ENCODE measurements at regions not wholly inside any gene's neighbourhood (a gene's known extent, or its start where the extent isn't known, plus 50 kb on each side); places are given as distances from the start of the nearest gene placed in this dataset.
"Not testable (repeated sequence)": the region's sequence is repeated elsewhere in the genome, so short reads cannot be mapped to it uniquely, and the experiment has no call there.

DNA sequence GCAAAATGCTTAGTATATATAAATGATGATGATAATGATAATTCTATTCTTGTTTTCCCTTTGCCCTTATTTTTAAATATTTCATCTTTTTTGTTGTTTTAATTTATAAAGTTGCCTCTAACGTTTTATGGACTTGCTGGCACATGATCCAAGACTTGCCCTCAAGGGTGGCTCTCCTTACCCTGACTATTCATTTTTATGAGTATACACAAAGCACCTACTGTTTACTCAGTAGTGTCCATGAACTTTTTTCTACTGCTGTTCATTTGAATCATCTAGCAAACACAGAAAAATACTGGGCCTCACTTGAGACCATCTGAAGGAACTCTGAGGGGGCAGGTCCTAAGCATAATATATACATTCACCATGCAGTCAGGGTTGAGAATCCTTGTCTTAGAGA, 276.2 kb downstream of the AACS start:
- Histone ChIP-seq H3K4me3 (ENCODE audit: low read depth, low read length) (no peak overlapping the region), H3K9me3 (ENCODE audit: severe bottlenecking) (no peaks in the 10 kb centered on the region), H3K27me3 (ENCODE audit: insufficient read depth, low read depth, severe bottlenecking) (peaks cover 39% of the 10 kb centered on the region), H3K27ac (no peak overlapping the region), H3K36me3 (no peaks in the 10 kb centered on the region)
- no peak for TF ChIP-seq CTCF (IDR thresholded peaks at IDR 0.05; ENCODE audit: low read depth, low read length)
- no peak for DNase-seq

DNA sequence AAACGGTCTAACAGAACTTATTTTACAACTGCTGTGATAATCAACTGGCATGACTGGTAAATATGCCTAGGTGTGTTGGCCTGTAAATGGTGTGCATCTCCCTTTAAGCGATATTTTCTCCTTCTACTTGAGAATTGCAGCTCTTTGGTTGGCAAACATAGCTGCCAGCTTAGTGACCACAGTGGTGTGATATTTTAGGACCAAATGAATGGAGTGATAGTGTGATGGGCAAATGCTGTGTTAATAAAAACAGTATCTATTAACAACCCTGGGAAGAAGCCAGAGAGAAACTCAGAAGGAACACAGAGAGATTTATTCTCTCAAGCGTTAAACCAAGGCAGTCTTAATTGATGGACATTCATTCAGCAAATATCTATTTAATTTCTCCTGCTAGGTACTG, 278.4 kb downstream of the AACS start:
- no peak for DNase-seq
- TF ChIP-seq CTCF (IDR thresholded peaks at IDR 0.05; ENCODE audit: low read depth, low read length) = no peak
- Histone ChIP-seq H3K9me3 (ENCODE audit: severe bottlenecking) (no peaks in the 10 kb centered on the region), H3K27ac (no peak overlapping the region), H3K36me3 (no peaks in the 10 kb centered on the region), H3K27me3 (ENCODE audit: insufficient read depth, low read depth, severe bottlenecking) (peaks cover 48% of the 10 kb centered on the region), H3K4me3 (ENCODE audit: low read depth, low read length) (no peak overlapping the region)

DNA sequence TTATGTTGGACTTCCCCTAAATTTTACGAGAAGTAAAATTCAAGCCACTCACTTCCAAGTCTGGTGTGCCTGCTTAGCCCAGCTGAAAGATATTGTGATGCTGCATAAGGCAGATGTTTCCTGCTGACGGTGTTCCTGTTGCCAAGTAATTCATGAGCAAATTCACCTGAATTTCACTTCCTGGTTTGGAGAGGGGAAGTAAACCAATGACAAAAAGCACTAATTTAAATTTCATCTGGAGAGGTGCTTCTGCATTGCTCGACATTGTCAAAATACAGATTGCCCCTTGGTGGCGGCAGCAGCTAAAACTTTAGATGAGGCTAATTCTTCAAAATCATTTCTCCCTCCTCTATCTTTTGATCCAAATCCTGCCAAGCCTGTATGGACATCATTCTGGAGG, 281.1 kb downstream of the AACS start:
- TF ChIP-seq CTCF (IDR thresholded peaks at IDR 0.05; ENCODE audit: low read depth, low read length) = no peak
- Histone ChIP-seq H3K27ac (no peak overlapping the region), H3K9me3 (ENCODE audit: severe bottlenecking) (no peaks in the 10 kb centered on the region), H3K36me3 (no peaks in the 10 kb centered on the region), H3K4me3 (ENCODE audit: low read depth, low read length) (no peak overlapping the region), H3K27me3 (ENCODE audit: insufficient read depth, low read depth, severe bottlenecking) (peaks cover 49% of the 10 kb centered on the region)
- no peak for DNase-seq

DNA sequence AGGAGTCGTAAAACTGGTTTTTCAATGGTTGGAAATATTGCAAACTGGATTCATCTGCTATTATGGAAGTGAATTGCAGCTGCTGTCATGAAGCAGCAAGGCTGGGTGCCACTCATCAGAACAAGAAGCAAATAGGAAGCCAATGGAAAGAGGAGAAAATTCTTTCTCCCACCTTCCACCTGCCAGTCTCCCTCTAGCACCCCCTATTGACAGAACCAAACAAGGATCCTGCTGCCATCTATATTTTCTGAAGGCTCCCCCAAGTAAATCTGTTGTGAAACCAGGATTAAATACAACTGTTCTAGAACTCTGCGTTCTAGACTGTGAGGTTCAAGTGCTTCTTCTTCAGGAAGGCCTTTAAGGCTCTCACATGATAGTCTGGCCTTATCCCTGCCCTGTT, 286.6 kb downstream of the AACS start:
- Histone ChIP-seq H3K4me3 (ENCODE audit: low read depth, low read length) (no peak overlapping the region), H3K36me3 (no peaks in the 10 kb centered on the region), H3K9me3 (ENCODE audit: severe bottlenecking) (no peaks in the 10 kb centered on the region), H3K27ac (no peak overlapping the region), H3K27me3 (ENCODE audit: insufficient read depth, low read depth, severe bottlenecking) (peaks cover 35% of the 10 kb centered on the region)
- DNase-seq = no peak
- no peak for TF ChIP-seq CTCF (IDR thresholded peaks at IDR 0.05; ENCODE audit: low read depth, low read length)

- not testable (repeated sequence) for H3K9me3 ChIP-seq (ENCODE audit: severe bottlenecking); H3K4me3 ChIP-seq (ENCODE audit: low read depth, low read length); H3K27ac ChIP-seq; H3K36me3 ChIP-seq; DNase-seq
- peaks cover 25% of the 10 kb centered on the region for H3K27me3 ChIP-seq (ENCODE audit: insufficient read depth, low read depth, severe bottlenecking)
Measured at GRCh38 chr12:125353002-125353401, 287.8 kb downstream of the AACS start.

DNA sequence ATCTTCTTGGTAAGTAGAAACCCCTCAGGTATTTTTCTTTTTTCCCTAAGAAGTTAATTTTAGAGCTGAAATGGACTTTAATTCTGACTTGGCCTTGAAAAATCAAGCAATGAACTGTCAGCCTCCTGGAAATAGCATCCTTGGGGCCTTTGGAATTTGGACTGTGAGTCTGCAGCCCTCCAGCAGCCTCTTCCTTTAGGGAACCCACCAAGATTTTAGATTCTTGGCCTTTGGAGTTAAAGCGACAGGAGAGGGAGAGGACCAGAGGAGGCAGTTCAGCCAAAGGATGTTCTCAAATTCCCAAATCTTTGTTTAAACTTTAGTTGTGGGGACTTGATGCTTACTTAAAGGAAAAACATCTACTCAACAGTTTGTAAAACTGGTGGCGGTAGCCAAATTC, 288.6 kb downstream of the AACS start:
- peaks cover 20% of the 10 kb centered on the region for H3K27me3 ChIP-seq (ENCODE audit: insufficient read depth, low read depth, severe bottlenecking)
- no peak overlapping the region for H3K4me3 ChIP-seq (ENCODE audit: low read depth, low read length)
- TF ChIP-seq CTCF (IDR thresholded peaks at IDR 0.05; ENCODE audit: low read depth, low read length) = no peak
- no peaks in the 10 kb centered on the region for H3K9me3 ChIP-seq (ENCODE audit: severe bottlenecking)
- no peak overlapping the region for H3K27ac ChIP-seq
- no peak for DNase-seq
- H3K36me3 ChIP-seq = no peaks in the 10 kb centered on the region
